ENCODE measurements at regions not wholly inside any gene's neighbourhood (a gene's known extent, or its start where the extent isn't known, plus 50 kb on each side); places are given as distances from the start of the nearest gene placed in this dataset.

DNA sequence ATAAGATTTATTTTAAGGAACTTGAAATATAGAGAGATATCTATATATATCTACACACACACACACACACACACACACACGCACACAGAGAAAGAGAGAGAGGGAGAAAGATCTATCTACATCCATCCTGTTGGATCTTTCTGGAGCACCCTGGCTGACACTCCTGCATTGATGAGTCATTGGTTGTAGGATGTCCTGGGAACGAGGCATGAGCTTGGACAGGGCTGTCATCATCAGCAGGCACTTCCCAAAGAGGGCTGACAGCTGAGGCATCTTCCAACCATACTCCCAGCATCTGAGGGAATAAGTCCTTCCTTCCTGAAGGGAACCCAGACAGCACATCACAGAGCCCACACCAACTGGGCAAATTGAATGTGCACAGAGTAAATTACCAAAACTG is 99.1 kb upstream of the ERG start:
- Histone ChIP-seq H3K27me3 (peaks cover 0 to 8% (median 0%) of the 10 kb centered on the region in 9 donors), H3K4me3 (no peak overlapping the region), H3K4me1 (no peaks in the 10 kb centered on the region), H3K27ac (no peak overlapping the region), H3K9me3 (no peaks in the 10 kb centered on the region), H3K36me3 (no peaks in the 10 kb centered on the region)
- no peak for ATAC-seq
- intact Hi-C loops (cut with DNase I) = loop anchor here in 1 of 10 donors (5.0 kb wide), 1 partner anchor 50 kb away; no protein-coding TSS in a partner anchor
- no peak for TF ChIP-seq POLR2A (IDR thresholded peaks at IDR 0.05)
- TF ChIP-seq, protein P1, sequence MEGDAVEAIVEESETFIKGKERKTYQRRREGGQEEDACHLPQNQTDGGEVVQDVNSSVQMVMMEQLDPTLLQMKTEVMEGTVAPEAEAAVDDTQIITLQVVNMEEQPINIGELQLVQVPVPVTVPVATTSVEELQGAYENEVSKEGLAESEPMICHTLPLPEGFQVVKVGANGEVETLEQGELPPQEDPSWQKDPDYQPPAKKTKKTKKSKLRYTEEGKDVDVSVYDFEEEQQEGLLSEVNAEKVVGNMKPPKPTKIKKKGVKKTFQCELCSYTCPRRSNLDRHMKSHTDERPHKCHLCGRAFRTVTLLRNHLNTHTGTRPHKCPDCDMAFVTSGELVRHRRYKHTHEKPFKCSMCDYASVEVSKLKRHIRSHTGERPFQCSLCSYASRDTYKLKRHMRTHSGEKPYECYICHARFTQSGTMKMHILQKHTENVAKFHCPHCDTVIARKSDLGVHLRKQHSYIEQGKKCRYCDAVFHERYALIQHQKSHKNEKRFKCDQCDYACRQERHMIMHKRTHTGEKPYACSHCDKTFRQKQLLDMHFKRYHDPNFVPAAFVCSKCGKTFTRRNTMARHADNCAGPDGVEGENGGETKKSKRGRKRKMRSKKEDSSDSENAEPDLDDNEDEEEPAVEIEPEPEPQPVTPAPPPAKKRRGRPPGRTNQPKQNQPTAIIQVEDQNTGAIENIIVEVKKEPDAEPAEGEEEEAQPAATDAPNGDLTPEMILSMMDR (IDR thresholded peaks at IDR 0.05) = no peak
- DNase-seq = no peak
- WGBS, 4 donors = 30 to 42% (median 37%) methylated on average over 2 of the region's 2 CpGs

DNA sequence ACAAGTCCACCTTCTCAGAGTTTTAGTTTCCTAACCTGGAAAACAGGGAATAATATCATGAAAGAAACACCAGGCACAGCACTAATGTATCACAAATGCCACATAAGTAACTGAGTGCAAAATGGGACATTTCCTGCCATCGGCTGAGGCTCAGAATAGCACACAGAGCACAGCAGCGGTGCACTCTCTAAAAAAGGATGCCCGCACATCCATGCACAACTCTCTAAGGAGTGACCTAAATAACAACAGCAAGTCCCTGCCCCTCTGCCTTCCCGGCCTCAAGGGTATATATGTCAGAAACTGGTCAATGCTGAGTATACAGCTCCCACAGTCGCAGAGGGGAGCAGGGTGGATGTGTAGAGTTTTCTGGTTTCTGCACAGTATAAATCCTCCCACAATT is 100.1 kb upstream of the ERG start:
- TF ChIP-seq, protein P1 (IDR thresholded peaks at IDR 0.05) = no peak
- no peak for TF ChIP-seq POLR2A (IDR thresholded peaks at IDR 0.05)
- 60 to 67% (median 62%) methylated on average over 3 to 5 of the region's 5 CpGs for WGBS, 4 donors
- Histone ChIP-seq H3K4me1 (no peaks in the 10 kb centered on the region), H3K4me3 (no peak overlapping the region), H3K27me3 (peaks cover 0 to 8% (median 0%) of the 10 kb centered on the region in 9 donors), H3K27ac (no peak overlapping the region), H3K9me3 (no peaks in the 10 kb centered on the region), H3K36me3 (no peaks in the 10 kb centered on the region)
- intact Hi-C loops (cut with DNase I) = loop anchor here in 1 of 10 donors (5.0 kb wide), 1 partner anchor 49 kb away; no protein-coding TSS in a partner anchor
- DNase-seq = no peak
- ATAC-seq = no peak

DNA sequence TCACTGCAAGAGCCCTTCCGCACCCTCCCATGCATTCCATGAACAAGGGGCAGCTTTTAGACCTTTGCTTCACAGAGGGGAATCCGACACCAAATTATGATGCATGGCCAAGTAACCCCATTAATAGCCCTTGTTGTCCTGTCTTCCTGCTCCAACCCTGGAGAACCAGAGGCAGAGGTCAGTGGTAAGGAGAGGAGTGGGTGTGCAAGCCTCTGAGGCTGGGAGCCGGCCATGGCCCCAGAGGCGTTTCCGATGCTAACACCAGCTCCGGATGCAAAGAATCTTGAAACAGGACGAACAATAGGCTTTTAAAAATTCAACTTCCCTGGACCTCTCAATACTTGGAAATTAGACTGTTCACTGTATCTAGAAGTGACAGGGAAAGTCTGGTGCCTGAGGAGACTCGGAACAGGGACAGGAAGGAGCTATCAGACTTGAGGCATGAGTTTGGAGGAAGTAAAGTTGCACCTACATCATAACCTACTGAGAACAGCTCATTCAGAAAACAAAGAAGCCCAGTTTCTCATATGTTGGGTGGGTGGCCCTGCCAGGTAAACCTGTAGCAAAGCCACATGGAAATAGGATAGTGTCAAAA is 101.2 kb upstream of the ERG start:
- Histone ChIP-seq H3K4me3 (no peak overlapping the region), H3K27me3 (peaks cover 0 to 8% (median 0%) of the 10 kb centered on the region in 9 donors), H3K36me3 (no peaks in the 10 kb centered on the region), H3K27ac (no peak overlapping the region), H3K9me3 (no peaks in the 10 kb centered on the region), H3K4me1 (no peaks in the 10 kb centered on the region)
- ATAC-seq (no peak), DNase-seq (no peak)
- WGBS, 4 donors = 62 to 76% (median 70%) methylated on average over 8 of the region's 8 CpGs
- intact Hi-C loops (cut with DNase I) = loop anchor here in 1 of 10 donors (5.0 kb wide), 1 partner anchor 48 kb away; no protein-coding TSS in a partner anchor
- TF ChIP-seq, protein P1 (IDR thresholded peaks at IDR 0.05) = no peak
- no peak for TF ChIP-seq POLR2A (IDR thresholded peaks at IDR 0.05)

DNA sequence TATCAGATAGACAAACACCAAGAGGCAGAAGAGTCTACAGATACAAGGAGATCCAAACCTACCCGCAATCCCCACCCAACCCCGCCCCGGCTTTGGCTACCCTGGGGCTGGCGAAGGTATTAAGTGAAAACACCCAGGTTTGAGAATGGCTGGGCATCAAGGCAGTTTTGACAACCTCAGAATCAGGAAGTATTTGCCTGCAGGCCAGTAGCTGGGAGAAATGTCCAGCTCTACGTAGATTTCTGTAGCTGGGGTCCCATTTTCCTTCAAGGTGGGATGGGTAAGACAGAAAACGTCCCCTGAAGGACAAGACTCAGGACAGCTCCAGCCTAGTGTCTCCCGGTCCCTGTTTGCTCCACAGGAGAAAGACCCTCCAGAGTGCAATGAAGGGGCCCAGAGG is 101.8 kb upstream of the ERG start:
- intact Hi-C loops (cut with DNase I) = loop anchor here in 1 of 10 donors (10.0 kb wide), 1 partner anchor 65 kb away; no protein-coding TSS in a partner anchor
- ATAC-seq (no peak), DNase-seq (no peak)
- H3K4me3 ChIP-seq = no peak overlapping the region
- H3K9me3 ChIP-seq = no peaks in the 10 kb centered on the region
- no peaks in the 10 kb centered on the region for H3K4me1 ChIP-seq
- H3K27ac ChIP-seq = no peak overlapping the region
- peaks cover 0 to 7% (median 0%) of the 10 kb centered on the region in 9 donors for H3K27me3 ChIP-seq
- TF ChIP-seq POLR2A (IDR thresholded peaks at IDR 0.05) = no peak
- TF ChIP-seq, protein P1 (IDR thresholded peaks at IDR 0.05) = no peak
- 92 to 97% (median 95%) methylated on average over 6 to 7 of the region's 7 CpGs for WGBS, 4 donors
- H3K36me3 ChIP-seq = no peaks in the 10 kb centered on the region
